ENCODE measurements at regions not wholly inside any gene's neighbourhood (a gene's known extent, or its start where the extent isn't known, plus 50 kb on each side); places are given as distances from the start of the nearest gene placed in this dataset.

GRCh38 chr16:82404586-82405315 is 222.0 kb upstream of the CDH13 start:
- DNase-seq, result no peak

DNA sequence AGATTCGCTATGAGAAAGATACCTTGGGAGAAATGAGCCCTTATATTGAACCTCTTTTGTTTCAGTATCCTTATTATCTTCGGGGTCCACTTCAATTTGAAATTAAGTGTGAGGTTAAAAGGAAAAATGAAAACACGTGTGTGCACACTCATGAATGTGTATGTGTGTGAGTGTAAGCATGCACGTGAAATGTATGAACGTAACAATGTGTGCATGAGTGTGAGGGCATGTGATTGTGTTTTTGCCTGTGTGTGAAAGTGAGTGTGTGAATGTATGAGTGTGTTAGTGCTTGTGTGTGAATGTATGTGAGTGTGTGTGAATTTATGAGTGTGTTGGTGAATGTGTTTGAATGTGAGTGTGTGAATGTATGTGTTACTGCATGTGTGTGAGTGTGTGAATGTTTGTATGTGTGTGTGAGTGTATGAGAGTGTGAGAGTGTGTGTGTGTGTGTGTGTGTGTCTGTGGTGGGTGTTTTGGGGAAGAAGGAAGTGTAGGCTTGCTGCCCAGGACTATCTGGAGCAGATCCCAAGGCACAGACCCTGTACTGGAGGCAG is 224.0 kb upstream of the CDH13 start:
- DNase-seq, result no peak

DNA sequence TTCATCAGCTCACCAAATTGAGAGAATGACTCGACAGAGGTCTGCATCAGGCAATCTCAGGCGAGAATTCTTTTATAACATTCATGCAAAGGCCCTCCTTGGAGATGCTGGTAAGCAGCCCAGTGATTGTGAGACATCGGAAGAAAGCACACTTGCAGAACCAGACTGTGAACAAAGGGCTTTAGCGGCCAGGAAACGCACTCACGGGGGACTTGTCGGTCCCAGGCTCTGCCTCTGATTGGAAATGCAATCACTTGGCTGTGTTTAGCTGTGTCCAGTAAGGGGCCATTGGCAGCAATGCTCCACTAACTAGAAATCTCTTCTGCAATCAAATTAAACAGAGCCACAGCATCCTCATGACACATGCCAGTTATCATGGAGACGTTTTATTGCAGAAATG is 226.7 kb upstream of the CDH13 start:
- DNase-seq, result no peak

- no peak for DNase-seq
Observed at GRCh38 chr16:82396509-82396908, 226.5 kb upstream of the MPHOSPH6 start.

GRCh38 chr16:82395212-82395611 is 225.2 kb upstream of the MPHOSPH6 start:
- no peak for DNase-seq

- no peak for DNase-seq
Observed at GRCh38 chr16:82391690-82392089, 221.7 kb upstream of the MPHOSPH6 start.

- DNase-seq, result no peak
Observed at GRCh38 chr16:82389956-82390650, 220.1 kb upstream of the MPHOSPH6 start.

DNA sequence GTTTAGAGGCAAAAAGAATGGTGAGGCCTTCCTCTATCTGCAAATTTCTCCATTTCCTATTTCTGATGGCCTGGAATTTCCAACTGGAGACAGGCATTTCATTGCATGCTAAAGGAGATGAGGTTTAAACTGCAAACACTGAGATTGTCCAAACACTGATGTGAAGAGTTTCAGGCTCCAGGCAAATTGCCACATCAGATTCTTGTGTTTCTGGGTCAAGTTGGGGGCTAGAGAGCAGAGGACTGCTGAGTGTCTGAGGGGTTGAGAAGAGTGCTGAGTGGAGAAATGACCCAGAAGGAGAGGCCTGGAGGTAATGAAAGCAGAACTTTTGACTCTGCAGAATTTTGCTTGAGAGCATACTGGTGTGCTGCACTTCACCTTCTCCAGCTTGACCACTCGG is 216.7 kb upstream of the MPHOSPH6 start:
- DNase-seq, result no peak

GRCh38 chr16:82384949-82385348 is 214.9 kb upstream of the MPHOSPH6 start:
- DNase-seq, result no peak

- no peak for DNase-seq
Observed at GRCh38 chr16:82384017-82384416, 214.0 kb upstream of the MPHOSPH6 start.

DNA sequence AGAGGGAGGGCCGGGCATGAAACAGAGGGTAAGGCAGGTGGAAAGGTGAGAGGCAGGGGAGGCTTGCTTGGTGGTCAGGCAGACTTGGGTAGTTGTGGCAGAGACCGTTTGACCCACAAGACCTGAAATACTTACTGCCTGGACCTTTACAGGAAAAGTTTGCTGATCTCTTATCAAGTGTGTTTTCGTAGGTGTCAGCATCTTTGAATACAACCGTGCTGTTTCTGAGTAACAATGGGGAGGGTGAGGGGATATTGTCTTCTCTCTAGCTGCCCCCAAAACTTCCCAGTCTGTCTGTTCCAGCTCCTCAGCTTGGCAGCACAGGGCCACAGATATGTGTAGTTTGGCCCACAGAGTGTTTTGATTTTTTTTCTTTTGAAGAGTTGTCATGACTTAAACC is 212.5 kb upstream of the MPHOSPH6 start:
- no peak for DNase-seq

- DNase-seq, result no peak
Observed at GRCh38 chr16:82379551-82379950, 209.5 kb upstream of the MPHOSPH6 start.

DNA sequence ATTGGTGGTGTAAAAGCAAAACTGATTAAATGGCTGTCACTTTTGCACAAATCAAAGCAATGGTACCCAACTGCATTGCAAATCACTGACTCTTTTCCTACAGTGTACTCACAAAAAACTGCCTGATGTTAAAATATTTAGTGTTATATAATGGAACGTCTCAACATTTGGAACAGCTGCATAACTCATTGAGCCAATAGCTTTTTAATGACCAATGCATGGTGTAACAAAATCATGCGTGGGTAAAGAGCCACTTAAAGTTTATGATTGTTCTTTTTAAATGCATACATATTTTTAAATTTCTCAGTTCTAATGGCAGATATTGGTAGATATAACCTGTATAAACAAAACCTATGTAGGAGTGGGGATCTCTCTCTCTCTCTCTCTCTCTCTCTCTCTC is 204.0 kb upstream of the MPHOSPH6 start:
- no peak for DNase-seq

GRCh38 chr16:82370282-82370681 is 200.3 kb upstream of the MPHOSPH6 start:
- no peak for DNase-seq

GRCh38 chr16:82368041-82368440 is 198.0 kb upstream of the MPHOSPH6 start:
- DNase-seq, result no peak

- DNase-seq, result no peak
Observed at GRCh38 chr16:82366462-82366861, 196.4 kb upstream of the MPHOSPH6 start.

GRCh38 chr16:82364690-82365089 is 194.7 kb upstream of the MPHOSPH6 start:
- no peak for DNase-seq

GRCh38 chr16:82363026-82363816 is 193.2 kb upstream of the MPHOSPH6 start:
- no peak for DNase-seq

DNA sequence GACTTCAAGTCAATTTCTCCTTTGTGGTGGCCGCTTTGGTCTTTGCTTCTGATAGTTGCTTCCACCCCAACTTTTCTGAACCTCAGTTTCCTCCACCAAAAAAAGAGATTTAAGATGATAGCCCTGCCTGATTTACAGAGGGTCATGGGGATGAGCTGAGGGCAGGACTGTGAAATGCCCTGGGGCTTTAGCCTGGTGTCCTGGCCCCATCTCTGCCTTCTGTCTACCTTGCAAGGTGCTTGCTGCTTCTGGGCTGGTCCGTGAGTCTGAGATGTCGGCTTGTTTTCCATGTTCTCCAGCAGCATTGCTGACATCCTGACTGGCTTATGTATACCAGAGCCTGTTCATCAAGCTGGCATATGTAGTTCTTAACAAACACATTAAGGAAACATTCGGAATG is 191.9 kb upstream of the MPHOSPH6 start:
- no peak for DNase-seq

DNA sequence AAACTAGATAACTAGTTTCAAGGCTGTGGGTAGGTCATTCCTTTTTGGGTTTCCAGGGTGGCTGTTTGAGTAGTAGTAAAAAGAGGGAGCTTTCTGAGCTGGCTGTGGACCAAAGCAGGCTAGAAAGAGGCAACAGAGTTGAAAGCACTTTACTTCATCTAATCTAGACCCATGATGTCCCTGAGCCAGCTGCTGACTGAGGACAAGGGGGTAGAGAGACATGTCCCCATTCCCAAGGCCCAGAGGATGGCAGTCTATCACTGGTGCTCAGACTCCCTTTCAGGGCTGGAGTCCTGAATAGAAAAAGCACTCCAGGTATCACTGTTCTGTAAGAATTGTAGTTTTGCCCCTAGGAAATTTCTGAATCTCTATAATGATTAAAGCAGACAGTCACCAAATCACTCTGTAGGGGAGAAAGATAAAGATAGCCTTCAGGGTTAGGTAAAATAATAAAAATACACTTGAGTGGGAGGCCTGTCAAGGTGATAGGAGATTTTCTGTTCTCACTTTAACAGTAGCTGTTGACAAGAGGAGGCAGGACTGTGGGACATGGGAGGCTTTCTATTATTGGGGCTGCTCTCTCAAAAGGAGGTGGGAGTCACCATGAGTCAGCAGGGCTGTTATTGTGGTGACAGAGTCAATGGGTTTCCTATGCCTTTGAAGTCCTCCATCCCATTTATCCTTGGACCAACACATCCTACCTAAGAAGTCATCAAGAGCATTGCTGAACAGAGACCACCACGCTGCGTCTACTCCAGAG is 190.2 kb upstream of the MPHOSPH6 start:
- no peak for DNase-seq

GRCh38 chr16:82358606-82359221 is 188.7 kb upstream of the MPHOSPH6 start:
- DNase-seq, result no peak

GRCh38 chr16:82358161-82358560 is 188.1 kb upstream of the MPHOSPH6 start:
- DNase-seq, result no peak

Measured in activated CD4-positive, CD25-positive, alpha-beta regulatory T cell (primary cell).